ENCODE measurements at regions not wholly inside any gene's neighbourhood (a gene's known extent, or its start where the extent isn't known, plus 50 kb on each side); places are given as distances from the start of the nearest gene placed in this dataset.
A peak's percentile ranks its signal among the peaks of the same experiment; 100 is the strongest.

DNA sequence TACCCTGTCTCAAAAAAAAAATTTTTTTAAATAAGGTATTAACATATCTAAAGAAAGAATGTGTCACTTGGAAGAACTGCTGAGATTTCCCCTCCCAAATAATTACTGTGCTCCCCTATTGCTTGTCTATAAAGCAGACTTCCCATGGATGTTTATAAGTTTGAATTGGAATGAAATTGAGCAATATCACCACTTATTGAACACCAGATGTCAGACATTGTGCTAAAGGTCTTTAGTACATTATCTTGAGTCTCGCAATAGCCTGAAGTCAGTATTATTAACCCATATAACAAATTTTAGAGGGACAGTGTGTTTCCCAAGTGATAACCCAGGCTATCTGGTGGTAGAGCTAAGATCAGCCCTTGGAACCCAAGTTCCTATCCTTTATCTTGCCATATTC is 69.0 kb upstream of the EPCAM start:
- H3K9me3 ChIP-seq = no peaks in the 10 kb centered on the region
- intact Hi-C loops (cut with DNase I) = no loop called here
- TF ChIP-seq, protein P1, sequence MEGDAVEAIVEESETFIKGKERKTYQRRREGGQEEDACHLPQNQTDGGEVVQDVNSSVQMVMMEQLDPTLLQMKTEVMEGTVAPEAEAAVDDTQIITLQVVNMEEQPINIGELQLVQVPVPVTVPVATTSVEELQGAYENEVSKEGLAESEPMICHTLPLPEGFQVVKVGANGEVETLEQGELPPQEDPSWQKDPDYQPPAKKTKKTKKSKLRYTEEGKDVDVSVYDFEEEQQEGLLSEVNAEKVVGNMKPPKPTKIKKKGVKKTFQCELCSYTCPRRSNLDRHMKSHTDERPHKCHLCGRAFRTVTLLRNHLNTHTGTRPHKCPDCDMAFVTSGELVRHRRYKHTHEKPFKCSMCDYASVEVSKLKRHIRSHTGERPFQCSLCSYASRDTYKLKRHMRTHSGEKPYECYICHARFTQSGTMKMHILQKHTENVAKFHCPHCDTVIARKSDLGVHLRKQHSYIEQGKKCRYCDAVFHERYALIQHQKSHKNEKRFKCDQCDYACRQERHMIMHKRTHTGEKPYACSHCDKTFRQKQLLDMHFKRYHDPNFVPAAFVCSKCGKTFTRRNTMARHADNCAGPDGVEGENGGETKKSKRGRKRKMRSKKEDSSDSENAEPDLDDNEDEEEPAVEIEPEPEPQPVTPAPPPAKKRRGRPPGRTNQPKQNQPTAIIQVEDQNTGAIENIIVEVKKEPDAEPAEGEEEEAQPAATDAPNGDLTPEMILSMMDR (IDR thresholded peaks at IDR 0.05) = no peak
- H3K4me1 ChIP-seq = peaks cover 18% of the 10 kb centered on the region
- no peak overlapping the region for H3K4me3 ChIP-seq
- no peaks in the 10 kb centered on the region for H3K36me3 ChIP-seq
- peak overlapping the region; percentile 46 for H3K27ac ChIP-seq
- DNase-seq = no peak
- no peaks in the 10 kb centered on the region for H3K27me3 ChIP-seq (ENCODE audit: low read depth)
- peak in 1 of 2 donors; percentile 18 for ATAC-seq

DNA sequence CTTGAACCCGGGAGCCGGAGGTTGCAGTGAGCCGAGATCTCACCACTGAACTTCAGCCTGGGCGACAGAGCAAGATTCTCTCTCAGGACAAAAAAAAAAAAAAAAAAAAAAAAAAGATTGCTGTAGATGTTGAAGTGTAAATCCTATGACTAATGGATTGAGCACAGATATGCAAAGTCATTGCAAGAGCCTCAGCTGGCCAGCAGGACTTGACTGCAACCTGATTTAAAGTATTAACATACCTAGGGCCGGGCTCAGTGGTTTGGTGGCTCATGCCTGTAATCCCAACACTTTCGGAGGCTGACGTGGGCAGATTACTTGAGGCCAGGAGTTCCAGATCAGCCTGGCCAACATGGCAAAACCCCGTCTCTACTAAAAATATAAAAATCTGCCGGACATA is 69.6 kb upstream of the EPCAM start:
- TF ChIP-seq, protein P1 (IDR thresholded peaks at IDR 0.05) = no peak
- ATAC-seq = peak; percentile 52 to 62
- H3K27ac ChIP-seq = no peak overlapping the region
- H3K4me1 ChIP-seq = peaks cover 18% of the 10 kb centered on the region
- no peak for DNase-seq
- H3K27me3 ChIP-seq (ENCODE audit: low read depth) = no peaks in the 10 kb centered on the region
- H3K36me3 ChIP-seq = no peaks in the 10 kb centered on the region
- H3K9me3 ChIP-seq = no peaks in the 10 kb centered on the region
- intact Hi-C loops (cut with DNase I) = no loop called here
- no peak overlapping the region for H3K4me3 ChIP-seq

DNA sequence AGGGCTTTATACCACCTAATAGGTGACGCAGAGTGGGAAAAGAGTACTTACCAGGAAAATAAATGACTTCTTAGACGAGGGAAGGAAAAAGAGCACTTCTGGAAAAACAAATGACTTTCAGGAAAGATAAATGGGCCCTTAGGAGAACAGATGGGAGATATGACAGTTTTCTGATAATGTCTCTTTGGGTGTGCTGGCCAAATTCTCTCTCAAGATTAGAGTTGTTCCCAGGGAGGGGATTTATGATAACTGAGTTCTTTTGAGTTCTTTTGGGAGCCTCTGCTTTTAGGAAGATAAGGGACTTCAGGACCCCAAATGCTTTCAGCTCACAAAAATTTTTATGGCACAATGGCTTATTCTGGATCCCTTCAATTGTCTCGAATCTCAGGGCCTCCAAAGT is 70.3 kb upstream of the EPCAM start:
- Histone ChIP-seq H3K4me3 (no peak overlapping the region), H3K36me3 (no peaks in the 10 kb centered on the region), H3K9me3 (no peaks in the 10 kb centered on the region), H3K27ac (no peak overlapping the region), H3K4me1 (peaks cover 15% of the 10 kb centered on the region), H3K27me3 (ENCODE audit: low read depth) (no peaks in the 10 kb centered on the region)
- ATAC-seq = no peak
- no peak for DNase-seq
- TF ChIP-seq, protein P1 (IDR thresholded peaks at IDR 0.05) = no peak
- intact Hi-C loops (cut with DNase I) = no loop called here

DNA sequence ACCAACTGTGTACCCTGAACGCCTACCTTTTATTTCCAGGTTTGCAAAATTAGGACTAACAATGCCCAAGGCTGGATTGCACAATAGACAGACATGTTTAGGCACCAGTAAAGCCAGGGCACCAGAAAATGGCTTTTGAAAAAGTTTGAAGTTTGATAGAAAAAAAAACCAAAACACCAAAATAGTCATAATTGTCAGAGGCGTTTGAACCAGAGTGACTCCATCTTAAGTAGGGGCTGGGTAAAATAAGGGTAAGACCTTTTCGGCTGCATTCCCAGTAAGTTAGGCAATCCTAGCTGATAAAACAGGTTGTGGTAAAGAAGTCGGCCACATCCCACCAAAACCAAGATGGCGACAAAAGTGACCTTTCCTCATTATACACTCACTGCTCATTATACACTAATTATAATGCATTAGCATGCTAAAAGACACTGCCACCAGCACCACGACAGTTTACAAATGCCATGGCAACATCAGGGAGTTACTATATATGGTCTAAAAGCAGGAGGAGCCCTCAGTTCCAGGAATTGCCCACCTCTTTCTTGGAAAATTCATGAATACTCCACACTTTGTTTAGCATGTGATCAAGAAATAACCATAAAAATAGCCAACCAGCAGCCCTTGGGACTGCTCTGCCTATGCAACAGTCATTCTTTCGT is 71.2 kb upstream of the EPCAM start:
- no peaks in the 10 kb centered on the region for H3K27me3 ChIP-seq (ENCODE audit: low read depth)
- H3K27ac ChIP-seq = no peak overlapping the region
- TF ChIP-seq, protein P1 (IDR thresholded peaks at IDR 0.05) = no peak
- intact Hi-C loops (cut with DNase I) = no loop called here
- ATAC-seq (no peak), DNase-seq (no peak)
- H3K4me3 ChIP-seq = no peak overlapping the region
- no peaks in the 10 kb centered on the region for H3K36me3 ChIP-seq
- H3K4me1 ChIP-seq = peaks cover 9% of the 10 kb centered on the region
- no peaks in the 10 kb centered on the region for H3K9me3 ChIP-seq

DNA sequence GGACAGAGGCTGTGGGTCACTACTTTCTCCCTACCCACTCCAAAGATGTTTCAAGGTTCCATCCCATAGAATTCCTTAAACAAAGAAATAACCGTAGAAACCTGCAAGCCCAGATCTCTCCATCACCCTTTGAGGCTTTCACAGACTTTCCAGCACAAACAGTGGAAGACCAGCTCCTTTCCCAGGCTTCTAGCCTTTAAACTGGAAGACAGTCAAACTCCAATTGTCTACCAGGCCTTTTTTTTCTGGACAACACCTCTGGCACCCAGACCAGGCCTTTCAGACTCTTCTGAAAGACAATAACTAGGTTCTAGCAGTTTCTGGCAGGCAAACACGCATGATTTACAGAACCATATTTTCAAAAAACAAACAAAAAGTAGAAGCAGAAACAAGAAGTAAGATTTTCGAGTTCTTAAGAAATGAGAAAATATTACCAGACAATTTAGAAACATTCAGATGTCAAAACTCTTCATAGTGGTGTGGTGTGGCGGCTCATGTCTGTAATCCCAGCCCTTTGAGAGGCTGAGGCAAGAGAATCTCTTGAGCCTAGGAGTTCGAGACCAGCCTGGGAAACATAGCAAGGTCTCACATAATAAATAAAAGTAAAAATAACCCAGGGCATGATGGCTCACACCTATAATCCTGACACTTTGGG is 73.0 kb upstream of the EPCAM start:
- H3K36me3 ChIP-seq = no peaks in the 10 kb centered on the region
- H3K27me3 ChIP-seq (ENCODE audit: low read depth) = no peaks in the 10 kb centered on the region
- intact Hi-C loops (cut with DNase I) = no loop called here
- ATAC-seq = no peak
- H3K4me3 ChIP-seq = no peak overlapping the region
- peaks cover 9% of the 10 kb centered on the region for H3K4me1 ChIP-seq
- peak overlapping the region; percentile 21 for H3K27ac ChIP-seq
- no peak for DNase-seq
- TF ChIP-seq, protein P1 (IDR thresholded peaks at IDR 0.05) = no peak
- H3K9me3 ChIP-seq = no peaks in the 10 kb centered on the region

All from lower lobe of right lung (tissue), 2 donors.